ENCODE measurements at regions not wholly inside any gene's neighbourhood (a gene's known extent, or its start where the extent isn't known, plus 50 kb on each side); places are given as distances from the start of the nearest gene placed in this dataset.

DNA sequence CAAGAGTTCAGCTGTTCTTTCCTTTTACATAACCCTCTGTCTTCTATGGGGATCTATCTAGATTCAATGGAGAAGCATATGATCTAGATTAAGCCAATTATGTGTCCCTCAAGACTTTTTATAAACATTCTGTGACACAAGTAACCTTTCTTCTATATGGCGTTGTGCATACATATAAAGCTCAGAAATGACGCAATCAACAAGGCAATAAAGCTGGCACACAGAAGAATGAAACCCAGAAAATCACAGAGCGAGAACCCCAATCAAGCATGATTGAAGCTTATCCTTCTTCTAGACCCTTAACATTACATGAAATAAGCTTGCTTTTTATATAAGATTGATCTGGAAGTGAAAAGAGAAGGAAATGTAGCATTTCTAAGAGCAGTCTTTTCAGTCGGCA, 178.9 kb downstream of the DMRTA1 start:
- ATAC-seq (no peak), DNase-seq (no peak)
- intact Hi-C loops (cut with DNase I; ENCODE audit: low total_unique reads) (no loop called here), in situ Hi-C loops (cut with MboI; ENCODE audit: low sequenced_read_pairs in 4 of 4) (no loop called here)
- Histone ChIP-seq H3K27me3 (no peaks in the 10 kb centered on the region), H3K4me3 (no peak overlapping the region), H3K27ac (no peak overlapping the region), H3K9me3 (no peaks in the 10 kb centered on the region), H3K36me3 (no peaks in the 10 kb centered on the region), H3K4me1 (no peaks in the 10 kb centered on the region)
- no peak for TF ChIP-seq POLR2A (IDR thresholded peaks at IDR 0.05)
- TF ChIP-seq, protein P1, sequence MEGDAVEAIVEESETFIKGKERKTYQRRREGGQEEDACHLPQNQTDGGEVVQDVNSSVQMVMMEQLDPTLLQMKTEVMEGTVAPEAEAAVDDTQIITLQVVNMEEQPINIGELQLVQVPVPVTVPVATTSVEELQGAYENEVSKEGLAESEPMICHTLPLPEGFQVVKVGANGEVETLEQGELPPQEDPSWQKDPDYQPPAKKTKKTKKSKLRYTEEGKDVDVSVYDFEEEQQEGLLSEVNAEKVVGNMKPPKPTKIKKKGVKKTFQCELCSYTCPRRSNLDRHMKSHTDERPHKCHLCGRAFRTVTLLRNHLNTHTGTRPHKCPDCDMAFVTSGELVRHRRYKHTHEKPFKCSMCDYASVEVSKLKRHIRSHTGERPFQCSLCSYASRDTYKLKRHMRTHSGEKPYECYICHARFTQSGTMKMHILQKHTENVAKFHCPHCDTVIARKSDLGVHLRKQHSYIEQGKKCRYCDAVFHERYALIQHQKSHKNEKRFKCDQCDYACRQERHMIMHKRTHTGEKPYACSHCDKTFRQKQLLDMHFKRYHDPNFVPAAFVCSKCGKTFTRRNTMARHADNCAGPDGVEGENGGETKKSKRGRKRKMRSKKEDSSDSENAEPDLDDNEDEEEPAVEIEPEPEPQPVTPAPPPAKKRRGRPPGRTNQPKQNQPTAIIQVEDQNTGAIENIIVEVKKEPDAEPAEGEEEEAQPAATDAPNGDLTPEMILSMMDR (IDR thresholded peaks at IDR 0.05 in 4 of 5, conservative IDR thresholded peaks at IDR 0.05 in 1 of 5), result no peak

DNA sequence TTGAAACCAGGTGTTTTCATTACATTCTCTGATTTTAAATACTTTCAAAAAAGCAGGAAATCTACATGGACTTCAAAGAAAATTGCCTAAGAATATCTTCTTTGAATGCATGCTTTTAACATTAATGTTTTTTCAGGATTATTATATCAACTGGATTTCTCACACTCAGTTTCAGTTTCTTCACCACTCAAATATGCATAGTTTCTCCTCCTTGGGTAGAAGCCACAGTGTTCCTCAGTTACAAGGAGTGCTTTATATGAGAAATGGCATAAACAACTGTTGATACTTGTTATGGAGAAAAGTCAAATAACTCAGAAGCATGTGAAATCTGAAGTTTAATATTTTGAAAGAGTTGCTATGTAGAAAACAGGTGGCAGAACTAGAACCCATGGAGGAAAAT, 196.9 kb downstream of the DMRTA1 start:
- Histone ChIP-seq H3K9me3 (no peaks in the 10 kb centered on the region), H3K27ac (no peak overlapping the region), H3K36me3 (no peaks in the 10 kb centered on the region), H3K4me3 (no peak overlapping the region), H3K4me1 (peaks cover 0 to 10% of the 10 kb centered on the region in 2 donors), H3K27me3 (no peaks in the 10 kb centered on the region)
- no peak for TF ChIP-seq POLR2A (IDR thresholded peaks at IDR 0.05)
- ATAC-seq (no peak), DNase-seq (no peak)
- intact Hi-C loops (cut with DNase I; ENCODE audit: low total_unique reads), result no loop called here
- in situ Hi-C loops (cut with MboI; ENCODE audit: low sequenced_read_pairs in 4 of 4), result no loop called here

DNA sequence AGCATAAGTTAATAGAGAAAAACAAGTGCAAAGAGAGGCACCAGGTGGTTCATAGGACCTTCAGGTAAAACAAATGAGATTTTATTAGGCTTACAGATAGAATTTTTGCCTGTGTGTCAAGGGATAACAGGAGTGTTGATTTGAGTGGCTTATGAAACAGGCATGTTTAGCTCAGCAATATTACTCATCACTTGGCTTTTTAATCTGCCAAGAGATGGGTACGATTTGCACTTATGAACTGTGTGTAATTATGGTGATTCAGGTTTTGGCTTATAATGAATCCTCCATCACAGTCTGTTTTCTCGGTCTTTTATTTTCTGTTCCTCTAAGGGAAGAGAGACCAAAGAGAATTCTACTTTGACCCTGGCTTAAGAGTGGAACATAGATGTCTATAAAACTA, 199.3 kb downstream of the DMRTA1 start:
- ATAC-seq (peak in 1 of 2 donors; percentile 64), DNase-seq (no peak)
- no peak overlapping the region for H3K27ac ChIP-seq
- H3K4me3 ChIP-seq, result peak overlapping the region in 2 of 4 donors; percentile 19 to 30
- H3K9me3 ChIP-seq, result no peaks in the 10 kb centered on the region
- no peaks in the 10 kb centered on the region for H3K36me3 ChIP-seq
- H3K4me1 ChIP-seq, result peaks cover 14 to 25% of the 10 kb centered on the region in 2 donors
- H3K27me3 ChIP-seq, result no peaks in the 10 kb centered on the region
- intact Hi-C loops (cut with DNase I; ENCODE audit: low total_unique reads) (no loop called here), in situ Hi-C loops (cut with MboI; ENCODE audit: low sequenced_read_pairs in 4 of 4) (no loop called here)
- TF ChIP-seq, protein P1 (IDR thresholded peaks at IDR 0.05 in 4 of 5, conservative IDR thresholded peaks at IDR 0.05 in 1 of 5), result no peak
- TF ChIP-seq POLR2A (IDR thresholded peaks at IDR 0.05), result no peak

DNA sequence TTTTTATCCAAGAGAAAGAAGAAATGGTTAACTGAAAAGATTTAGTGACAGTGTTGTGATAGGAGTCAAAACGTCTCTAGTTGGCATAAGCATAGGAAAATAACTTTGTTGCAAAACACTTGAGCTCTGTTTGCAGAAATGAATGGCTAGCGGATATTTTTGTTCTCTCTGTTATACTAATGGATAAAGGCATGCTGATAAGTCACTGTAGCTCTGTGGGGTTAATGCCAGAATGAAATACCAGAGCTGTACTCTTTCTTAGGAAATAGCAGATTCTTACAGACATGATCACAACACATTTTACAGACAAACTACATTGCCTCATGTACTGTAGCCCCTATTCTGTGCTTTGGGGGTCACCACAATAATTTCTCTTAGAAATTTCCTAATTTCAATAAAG, 202.8 kb downstream of the DMRTA1 start:
- no peak overlapping the region for H3K4me3 ChIP-seq
- peak overlapping the region in 3 of 4 donors; percentile 32 to 63 (median 47) for H3K27ac ChIP-seq
- TF ChIP-seq POLR2A (IDR thresholded peaks at IDR 0.05), result no peak
- TF ChIP-seq, protein P1 (IDR thresholded peaks at IDR 0.05 in 4 of 5, conservative IDR thresholded peaks at IDR 0.05 in 1 of 5), result no peak
- no peaks in the 10 kb centered on the region for H3K36me3 ChIP-seq
- no peaks in the 10 kb centered on the region for H3K9me3 ChIP-seq
- DNase-seq (no peak), ATAC-seq (peak; percentile 46 to 64)
- intact Hi-C loops (cut with DNase I; ENCODE audit: low total_unique reads), result loop anchor here (2.0 kb wide), 1 partner anchor 33 kb away; no protein-coding TSS in a partner anchor
- in situ Hi-C loops (cut with MboI; ENCODE audit: low sequenced_read_pairs in 4 of 4), result no loop called here
- H3K27me3 ChIP-seq, result no peaks in the 10 kb centered on the region
- peaks cover 14 to 26% of the 10 kb centered on the region in 2 donors for H3K4me1 ChIP-seq

DNA sequence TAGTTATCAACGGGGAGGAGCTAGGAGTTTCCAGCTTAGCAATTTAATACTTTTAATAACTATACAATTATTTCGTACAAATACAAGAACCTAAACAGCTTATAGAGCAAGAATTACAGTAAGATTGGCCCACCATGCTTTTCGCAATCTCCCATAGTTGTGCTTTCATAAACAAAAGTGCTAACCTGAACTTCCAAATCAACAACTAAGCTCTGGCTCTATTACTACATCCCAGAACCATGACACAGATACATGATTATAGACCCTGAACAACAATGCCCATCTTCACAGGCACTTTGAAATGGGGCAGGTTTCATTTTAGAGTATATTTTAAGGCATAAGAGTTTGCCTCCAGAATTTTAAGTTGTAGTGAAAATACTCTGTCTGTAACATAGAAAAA, 203.5 kb downstream of the DMRTA1 start:
- in situ Hi-C loops (cut with MboI; ENCODE audit: low sequenced_read_pairs in 4 of 4) (no loop called here), intact Hi-C loops (cut with DNase I; ENCODE audit: low total_unique reads) (no loop called here)
- TF ChIP-seq, protein P1 (IDR thresholded peaks at IDR 0.05 in 4 of 5, conservative IDR thresholded peaks at IDR 0.05 in 1 of 5), result no peak
- no peak for TF ChIP-seq POLR2A (IDR thresholded peaks at IDR 0.05)
- Histone ChIP-seq H3K27me3 (no peaks in the 10 kb centered on the region), H3K36me3 (no peaks in the 10 kb centered on the region), H3K4me1 (peaks cover 14 to 26% of the 10 kb centered on the region in 2 donors), H3K27ac (peak overlapping the region in 3 of 4 donors; percentile 32 to 63 (median 47)), H3K9me3 (no peaks in the 10 kb centered on the region), H3K4me3 (no peak overlapping the region)
- peak; percentile 37 to 39 for ATAC-seq
- no peak for DNase-seq

All from gastrocnemius medialis (tissue), 4 donors.